ENCODE measurements at regions not wholly inside any gene's neighbourhood (a gene's known extent, or its start where the extent isn't known, plus 50 kb on each side); places are given as distances from the start of the nearest gene placed in this dataset.
"Not testable (repeated sequence)": the region's sequence is repeated elsewhere in the genome, so short reads cannot be mapped to it uniquely, and the experiment has no call there.

DNA sequence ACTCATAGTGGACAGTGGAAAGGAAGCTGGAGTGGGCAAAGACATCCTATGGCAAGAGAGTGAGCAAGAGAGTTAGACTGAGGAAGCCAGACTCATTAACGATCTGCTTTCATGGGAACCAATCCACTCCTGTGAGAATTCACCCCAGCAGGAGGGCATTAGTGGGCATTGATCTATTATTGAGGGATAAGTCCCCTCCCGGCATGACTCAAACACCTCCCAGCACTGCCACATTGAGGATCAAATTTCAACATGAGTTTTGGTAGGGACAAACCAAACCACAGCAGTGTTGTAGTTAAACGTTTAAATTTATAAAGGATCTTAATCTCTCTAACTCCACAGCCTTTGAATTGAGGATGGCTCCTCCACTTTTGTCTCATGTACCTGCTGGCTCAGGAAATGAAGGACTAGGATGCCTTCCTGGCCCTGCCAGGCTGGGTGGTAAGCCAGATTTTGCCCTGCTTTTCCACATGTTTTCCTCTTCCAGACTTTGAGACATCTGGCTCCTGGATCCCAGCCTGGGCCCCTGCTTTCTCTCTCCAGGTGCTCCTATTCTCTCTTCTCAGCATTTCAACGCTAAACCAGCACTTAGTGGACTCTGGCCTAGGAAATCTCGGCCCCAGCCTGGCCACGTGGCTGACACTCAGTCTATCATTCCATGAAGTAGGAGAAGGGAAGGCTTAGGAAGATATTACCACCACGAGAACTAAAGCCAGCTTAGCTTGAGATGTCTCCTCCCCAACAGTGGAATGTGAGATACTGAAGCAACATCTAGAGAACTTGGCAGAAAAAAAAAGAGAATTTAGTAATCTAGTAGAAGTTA is 96.5 kb upstream of the PIP4K2A start:
- DNase-seq (ENCODE audit: low spot score) = no peak
- TF ChIP-seq, protein P1, sequence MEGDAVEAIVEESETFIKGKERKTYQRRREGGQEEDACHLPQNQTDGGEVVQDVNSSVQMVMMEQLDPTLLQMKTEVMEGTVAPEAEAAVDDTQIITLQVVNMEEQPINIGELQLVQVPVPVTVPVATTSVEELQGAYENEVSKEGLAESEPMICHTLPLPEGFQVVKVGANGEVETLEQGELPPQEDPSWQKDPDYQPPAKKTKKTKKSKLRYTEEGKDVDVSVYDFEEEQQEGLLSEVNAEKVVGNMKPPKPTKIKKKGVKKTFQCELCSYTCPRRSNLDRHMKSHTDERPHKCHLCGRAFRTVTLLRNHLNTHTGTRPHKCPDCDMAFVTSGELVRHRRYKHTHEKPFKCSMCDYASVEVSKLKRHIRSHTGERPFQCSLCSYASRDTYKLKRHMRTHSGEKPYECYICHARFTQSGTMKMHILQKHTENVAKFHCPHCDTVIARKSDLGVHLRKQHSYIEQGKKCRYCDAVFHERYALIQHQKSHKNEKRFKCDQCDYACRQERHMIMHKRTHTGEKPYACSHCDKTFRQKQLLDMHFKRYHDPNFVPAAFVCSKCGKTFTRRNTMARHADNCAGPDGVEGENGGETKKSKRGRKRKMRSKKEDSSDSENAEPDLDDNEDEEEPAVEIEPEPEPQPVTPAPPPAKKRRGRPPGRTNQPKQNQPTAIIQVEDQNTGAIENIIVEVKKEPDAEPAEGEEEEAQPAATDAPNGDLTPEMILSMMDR (IDR thresholded peaks at IDR 0.05) = no peak
- ATAC-seq (ENCODE audit: low FRiP score) = no peak

DNA sequence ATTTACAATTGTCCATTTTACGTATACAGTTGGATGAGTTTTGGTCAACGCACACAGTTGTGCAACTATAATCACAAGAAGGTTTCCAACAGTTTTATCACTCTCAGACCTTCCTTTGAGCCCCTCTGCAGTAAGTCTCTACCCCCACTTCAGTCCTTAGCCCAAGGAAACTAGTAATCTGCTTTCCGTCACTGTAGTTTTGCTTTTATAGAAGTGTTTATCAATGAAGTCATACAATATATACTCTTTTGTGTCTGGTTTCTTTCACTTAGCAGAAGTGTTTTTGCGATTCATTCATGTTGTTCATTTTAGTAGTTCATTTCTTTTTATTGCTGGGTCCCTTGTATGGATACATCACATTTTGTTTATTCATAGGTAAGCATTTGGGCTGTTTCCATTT is 92.9 kb upstream of the PIP4K2A start:
- DNase-seq (ENCODE audit: low spot score) (no peak), ATAC-seq (ENCODE audit: low FRiP score) (no peak)
- TF ChIP-seq, protein P1 (IDR thresholded peaks at IDR 0.05) = no peak

- TF ChIP-seq, protein P1 (IDR thresholded peaks at IDR 0.05) = no peak
- DNase-seq (ENCODE audit: low spot score) (no peak), ATAC-seq (ENCODE audit: low FRiP score) (no peak)
These were observed 90.9 kb upstream of the PIP4K2A start for GRCh38 chr10:22805304-22805703.

DNA sequence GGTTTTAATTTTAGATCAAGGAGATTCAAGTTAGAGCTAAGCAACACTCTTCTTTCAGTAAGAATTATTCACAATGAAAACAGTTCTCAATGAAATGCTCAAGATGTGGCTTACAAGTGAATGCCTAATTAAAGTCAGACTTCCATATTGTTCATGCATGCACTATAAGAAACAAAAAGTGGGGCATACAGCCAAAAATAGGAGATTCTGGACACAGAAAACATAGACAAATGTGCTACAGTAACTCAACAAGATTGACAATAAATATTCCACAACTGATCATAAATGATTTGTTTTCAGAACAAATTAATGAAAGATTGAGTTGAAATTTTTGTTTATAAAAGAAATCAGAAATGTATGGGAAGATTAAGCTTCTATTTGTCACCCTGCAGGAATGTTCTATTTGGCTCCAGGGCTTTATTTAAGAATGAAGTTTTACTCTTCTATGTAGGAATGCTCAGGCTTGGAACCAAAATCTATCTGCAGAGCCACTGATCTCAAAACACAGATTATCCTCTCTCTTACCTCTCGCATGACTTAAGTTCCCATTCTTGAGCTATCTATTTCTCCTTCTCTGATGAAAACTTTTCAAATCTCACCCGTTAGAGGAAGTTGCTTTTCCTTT is 89.0 kb upstream of the PIP4K2A start:
- ATAC-seq (ENCODE audit: low FRiP score) (no peak), DNase-seq (ENCODE audit: low spot score) (no peak)
- TF ChIP-seq, protein P1 (IDR thresholded peaks at IDR 0.05) = no peak

DNA sequence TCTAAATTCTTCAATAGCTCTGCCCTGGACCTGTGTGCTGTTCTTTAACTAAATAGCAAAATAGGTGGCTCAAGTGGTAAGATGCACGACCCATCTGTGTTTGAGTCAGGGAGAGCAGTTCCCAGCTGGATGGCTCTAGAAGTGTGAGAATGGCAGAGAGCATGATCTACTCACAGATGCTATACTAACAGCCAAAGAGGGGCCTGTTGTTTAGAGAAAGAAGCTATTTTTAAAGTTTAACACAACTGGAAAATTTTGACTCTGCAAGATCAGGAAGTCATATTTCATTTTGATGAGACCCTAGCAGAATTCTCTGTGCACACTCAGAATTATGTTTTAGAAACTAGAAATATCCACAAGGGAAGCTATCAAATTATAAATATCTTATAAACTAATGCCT is 87.4 kb upstream of the PIP4K2A start:
- ATAC-seq (ENCODE audit: low FRiP score) (no peak), DNase-seq (ENCODE audit: low spot score) (no peak)
- TF ChIP-seq, protein P1 (IDR thresholded peaks at IDR 0.05) = no peak

- not testable (repeated sequence) for DNase-seq (ENCODE audit: low spot score); ATAC-seq (ENCODE audit: low FRiP score)
These were observed 83.4 kb upstream of the PIP4K2A start for GRCh38 chr10:22797796-22798195.

- TF ChIP-seq, protein P1 (IDR thresholded peaks at IDR 0.05) = no peak
- ATAC-seq (ENCODE audit: low FRiP score) (no peak), DNase-seq (ENCODE audit: low spot score) (no peak)
These were observed 81.2 kb upstream of the PIP4K2A start for GRCh38 chr10:22795546-22795945.
